Right lobe of liver (tissue), 6 donors: ENCODE measurements at regions not wholly inside any gene's neighbourhood (a gene's known extent, or its start where the extent isn't known, plus 50 kb on each side); places are given as distances from the start of the nearest gene placed in this dataset.

Experiments
- ATAC-seq, 4 donors: fragments of 200-7000 bp; cut with Tn5 transposase; one replicate each; pipeline ENCODE4 v1.9.1; 2020; ENCODE audit warnings: mild to moderate bottlenecking in 4 of 4, moderate library complexity in 4 of 4
- DNase-seq, 3 donors: peaks; one replicate each; pipeline ENCODE4 v3.0.0-alpha.2; 2020
- H3K27ac ChIP-seq, 3 donors: fragments of 200-600 bp; one replicate each; pipeline ENCODE4 v1.8.0; 2022
- H3K27me3 ChIP-seq, 2 donors: fragments of 200-600 bp; one replicate each; pipeline ENCODE4 v1.8.0; 2022
- H3K36me3 ChIP-seq, 4 donors: fragments of 200-600 bp; sonication (generic) in 1 of 4; one replicate each; pipeline versions ENCODE4 v1.5.1 to v1.8.0; 2017 to 2022; ENCODE audit warnings: control low read depth in 1 of 4
- H3K4me1 ChIP-seq, 4 donors: fragments of 200-600 bp; sonication (generic) in 1 of 4; one replicate each; pipeline versions ENCODE4 v1.5.1 to v1.8.0; 2017 to 2022; ENCODE audit warnings: control low read depth in 1 of 4
- H3K4me3 ChIP-seq, 3 donors: fragments of 200-600 bp; one replicate each; pipeline ENCODE4 v1.8.0; 2022
- H3K9me3 ChIP-seq, 4 donors: fragments of 200-600 bp; sonication (generic) in 1 of 4; one replicate each; pipeline versions ENCODE4 v1.5.1 to v1.8.0; 2017 to 2022; ENCODE audit warnings: control low read depth in 1 of 4
- CTCF ChIP-seq, 4 donors: fragments of 200-600 bp in 3 of 4; fragments of 450-650 bp in 1 of 4; IDR thresholded peaks; one replicate each; pipeline versions ENCODE4 v1.5.1 to v1.8.0; 2016 to 2022; ENCODE audit warnings: antibody characterized with exemption in 4 of 4, mild to moderate bottlenecking in 2 of 4
- POLR2A ChIP-seq: fragments of 450-650 bp; IDR thresholded peaks from one replicate; pipeline ENCODE4 v1.6.1; 2017; ENCODE audit warnings: antibody characterized with exemption, mild to moderate bottlenecking
- WGBS: methylation state at CpG from one replicate; pipeline ENCODE4 v1.1.6; 2018; ENCODE audit warnings: low coverage, low lambda C conversion rate; ENCODE audit not compliant: insufficient coverage; ENCODE audit errors: missing lambda C conversion rate; 5-methylcytosine and 5-hydroxymethylcytosine counted together
- intact Hi-C, 2 donors: fragments of 100-400 bp; cut with DNase I; formaldehyde crosslinking; loops; one replicate each; pipeline versions ENCODE4 v1.11.2 to v1.14.1; 2022
- donor health status: DM: no; HTN: yes; CAD: no.
- donor health status: DM: no; HTN: no; CAD: no.
- donor health status: DM: no; HTN: no; CAD: no.
- donor health status: DM: no; HTN: yes; CAD: no.
- donor health status: DM: no; HTN: yes; CAD: no.

- H3K9me3 ChIP-seq = no peaks in the 10 kb centered on the region
- TF ChIP-seq POLR2A (no peak), CTCF (IDR thresholded peaks at IDR 0.05) (no peak)
- ATAC-seq (no peak), DNase-seq (no peak)
- H3K27me3 ChIP-seq = no peaks in the 10 kb centered on the region
- H3K27ac ChIP-seq = no peak overlapping the region
- intact Hi-C loops = no loop called here
- H3K4me3 ChIP-seq = no peak overlapping the region
- 97% methylated on average over 2 of the region's 2 CpGs for WGBS
- no peaks in the 10 kb centered on the region for H3K4me1 ChIP-seq
- no peaks in the 10 kb centered on the region for H3K36me3 ChIP-seq
Observed at GRCh38 chr1:219825355-219825754, 103.0 kb downstream of the SLC30A10 start.

- TF ChIP-seq POLR2A (no peak), CTCF (IDR thresholded peaks at IDR 0.05) (no peak)
- no peak for DNase-seq
- Histone ChIP-seq H3K27me3 (no peaks in the 10 kb centered on the region), H3K27ac (no peak overlapping the region), H3K9me3 (no peaks in the 10 kb centered on the region), H3K4me1 (no peaks in the 10 kb centered on the region), H3K4me3 (no peak overlapping the region), H3K36me3 (no peaks in the 10 kb centered on the region)
- WGBS = 86% methylated on average over 2 of the region's 2 CpGs
- ATAC-seq = no peak
- intact Hi-C loops = no loop called here
Observed at GRCh38 chr1:219824338-219824737, 104.0 kb downstream of the SLC30A10 start.

- intact Hi-C loops = no loop called here
- no peaks in the 10 kb centered on the region for H3K4me1 ChIP-seq
- no peaks in the 10 kb centered on the region for H3K9me3 ChIP-seq
- no peaks in the 10 kb centered on the region for H3K36me3 ChIP-seq
- no peak overlapping the region for H3K27ac ChIP-seq
- DNase-seq (no peak), ATAC-seq (no peak)
- H3K4me3 ChIP-seq = no peak overlapping the region
- no peak for TF ChIP-seq CTCF (IDR thresholded peaks at IDR 0.05)
- no peaks in the 10 kb centered on the region for H3K27me3 ChIP-seq
- WGBS = 76% methylated on average over 2 of the region's 2 CpGs
Observed at GRCh38 chr1:219820551-219820950, 107.8 kb downstream of the SLC30A10 start.

GRCh38 chr1:219817914-219818313 is 110.4 kb downstream of the SLC30A10 start:
- 69% methylated on average over 2 of the region's 2 CpGs for WGBS
- TF ChIP-seq CTCF (IDR thresholded peaks at IDR 0.05) (no peak), POLR2A (no peak)
- intact Hi-C loops = no loop called here

GRCh38 chr1:219813294-219813693 is 115.1 kb downstream of the SLC30A10 start:
- ATAC-seq = no peak
- no peak for DNase-seq
- Histone ChIP-seq H3K4me1 (no peaks in the 10 kb centered on the region), H3K27ac (no peak overlapping the region), H3K27me3 (no peaks in the 10 kb centered on the region), H3K4me3 (no peak overlapping the region), H3K9me3 (no peaks in the 10 kb centered on the region), H3K36me3 (no peaks in the 10 kb centered on the region)
- intact Hi-C loops = no loop called here
- WGBS = 30% methylated on average over 1 of the region's 1 CpG
- TF ChIP-seq POLR2A (no peak), CTCF (IDR thresholded peaks at IDR 0.05) (no peak)

More at GRCh38 chr1:219817914-219818313, 110.4 kb downstream of the SLC30A10 start:
- no peaks in the 10 kb centered on the region for H3K36me3 ChIP-seq
- no peak overlapping the region for H3K27ac ChIP-seq
- no peak overlapping the region for H3K4me3 ChIP-seq
- peak in 1 of 4 donors; percentile 28 for ATAC-seq
- H3K4me1 ChIP-seq = no peaks in the 10 kb centered on the region
- DNase-seq = no peak
- H3K27me3 ChIP-seq = no peaks in the 10 kb centered on the region
- H3K9me3 ChIP-seq = no peaks in the 10 kb centered on the region
